CD4-positive, alpha-beta T cell treated with Interleukin-12 subunit alpha and Interleukin-12 subunit beta, for 1 hour (primary cell): ENCODE measurements at regions not wholly inside any gene's neighbourhood (a gene's known extent, or its start where the extent isn't known, plus 50 kb on each side); places are given as distances from the start of the nearest gene placed in this dataset.

ENCODE experiments used
- DNase-seq: peaks from one replicate; pipeline ENCODE4 v3.0.0-alpha.2; 2020

DNA sequence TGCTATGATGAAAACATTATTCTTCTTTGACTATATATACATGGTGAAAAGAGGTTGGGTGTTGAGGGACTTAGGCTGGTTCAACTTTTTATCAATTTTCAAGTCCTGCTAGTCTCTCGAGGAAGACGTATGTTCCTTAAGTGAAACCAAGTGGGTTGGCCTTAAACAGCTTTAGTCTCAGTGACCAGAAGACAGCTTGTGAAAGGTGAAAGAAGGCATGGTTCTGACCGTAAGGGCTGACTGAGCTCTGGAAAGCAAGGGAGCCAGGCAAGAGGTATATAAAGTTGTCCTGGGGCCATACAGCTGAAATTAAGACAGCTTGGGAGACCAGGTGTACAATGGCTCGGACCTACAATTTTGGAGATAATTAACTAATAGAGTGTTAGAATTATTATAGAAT lies 128.9 kb upstream of the TP63 start:
- DNase-seq, result no peak

DNA sequence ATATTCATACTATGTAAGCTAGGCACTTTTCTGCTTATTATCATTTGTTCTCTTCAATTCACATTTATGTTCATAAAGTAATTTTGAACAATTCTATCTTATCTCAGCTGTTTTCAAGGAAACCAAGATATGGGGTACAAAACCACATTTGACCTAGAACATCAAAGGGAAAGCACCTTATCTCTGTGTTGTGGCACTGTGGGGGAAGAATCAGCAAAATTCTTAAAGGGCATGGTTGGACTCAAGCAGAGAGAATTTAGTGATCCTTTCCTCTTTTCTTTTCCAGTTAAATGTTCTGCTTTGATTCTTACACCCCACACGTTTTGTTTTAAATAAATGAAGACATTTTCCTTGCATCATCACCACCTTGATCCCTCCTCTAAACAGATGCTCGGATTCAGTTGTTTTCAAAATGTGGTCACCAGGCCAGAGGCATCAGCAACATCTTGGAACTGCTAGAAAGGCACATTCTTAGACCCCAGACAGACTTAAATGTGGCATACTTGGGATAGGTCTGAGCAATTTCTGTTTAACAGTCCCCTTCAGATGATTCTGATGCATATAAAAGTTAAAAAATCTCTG lies 128.4 kb upstream of the TP63 start:
- DNase-seq, result no peak

DNA sequence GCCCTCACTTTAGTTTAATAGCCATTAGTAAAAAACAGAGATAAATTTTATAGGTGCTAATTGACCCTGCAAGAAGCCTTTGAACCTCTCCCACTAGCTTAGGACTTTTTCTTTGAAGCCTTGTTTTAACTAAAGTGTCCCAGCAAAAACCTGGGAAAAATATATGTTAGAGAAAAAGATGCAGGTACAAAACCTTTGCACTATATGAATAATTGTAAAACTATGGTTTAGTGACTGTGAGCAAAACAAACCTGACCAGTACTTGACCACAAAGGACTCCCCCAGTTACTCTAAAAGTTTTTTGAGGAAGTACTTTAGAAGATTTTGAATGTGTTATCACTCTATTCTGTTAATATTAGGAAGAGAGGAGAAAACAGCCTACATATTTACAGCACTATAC lies 123.3 kb upstream of the TP63 start:
- no peak for DNase-seq

- no peak for DNase-seq
These were observed 122.2 kb upstream of the TP63 start for GRCh38 chr3:189508784-189509501.

GRCh38 chr3:189512039-189512438 lies 119.2 kb upstream of the TP63 start:
- DNase-seq, result no peak

- DNase-seq, result no peak
These were observed 118.4 kb upstream of the TP63 start for GRCh38 chr3:189512821-189513220.

DNA sequence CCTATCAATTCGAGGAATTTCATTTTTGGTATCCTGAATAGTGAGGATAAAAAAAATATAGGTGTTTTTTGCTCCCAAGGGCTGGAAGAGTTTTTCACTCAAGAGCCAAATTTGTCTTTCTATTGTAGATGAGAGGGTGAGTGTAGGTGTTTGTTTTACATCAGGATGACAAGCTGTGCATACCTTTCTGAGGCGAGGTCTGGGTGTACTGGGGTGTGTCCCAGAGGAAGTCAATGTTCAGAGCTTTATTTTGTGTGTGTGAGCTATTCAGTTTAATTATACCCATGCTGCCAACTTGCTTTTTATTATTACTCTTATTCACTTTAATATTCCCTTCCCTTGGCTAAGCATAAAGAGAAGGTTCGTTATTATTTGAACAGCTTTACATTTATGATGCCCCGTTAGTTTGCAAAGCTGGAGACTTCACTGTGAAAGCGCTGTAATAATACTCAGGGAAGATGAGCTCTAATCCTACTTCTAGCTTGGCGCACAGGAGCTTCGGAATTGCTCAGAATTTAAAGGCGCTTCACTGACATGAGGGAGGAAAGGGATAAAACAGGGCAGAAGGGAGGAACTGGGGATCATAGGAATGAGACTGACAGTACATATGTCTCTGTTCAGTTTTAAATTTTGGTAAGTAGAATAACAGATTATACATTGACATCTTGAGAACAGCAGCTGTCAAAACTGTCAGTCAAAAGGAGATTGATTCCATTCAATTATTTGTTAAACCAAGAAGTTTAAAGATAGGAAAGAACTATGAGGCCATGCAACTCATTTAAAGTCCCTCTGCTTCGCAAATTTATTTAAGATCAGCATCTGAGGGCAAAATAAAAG lies 117.7 kb upstream of the TP63 start:
- no peak for DNase-seq

DNA sequence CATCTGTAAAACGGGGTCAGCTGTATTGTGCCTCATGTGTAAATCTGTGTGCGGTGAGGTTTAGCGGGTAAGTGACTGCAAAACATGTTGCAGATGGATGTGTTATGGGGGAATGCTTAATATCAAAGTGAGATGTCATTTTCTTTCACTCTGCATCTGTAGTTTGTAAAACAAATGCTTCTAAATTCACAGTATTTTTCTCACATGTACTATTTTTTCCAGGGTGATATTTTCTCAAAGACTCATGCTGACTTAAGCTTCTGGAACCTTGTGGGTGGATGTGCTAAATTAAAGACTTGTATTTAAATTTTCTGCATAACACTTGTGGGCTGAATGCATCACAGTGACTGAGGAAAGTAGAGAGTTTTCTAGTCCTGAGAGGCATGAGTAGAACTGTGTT lies 115.2 kb upstream of the TP63 start:
- no peak for DNase-seq

DNA sequence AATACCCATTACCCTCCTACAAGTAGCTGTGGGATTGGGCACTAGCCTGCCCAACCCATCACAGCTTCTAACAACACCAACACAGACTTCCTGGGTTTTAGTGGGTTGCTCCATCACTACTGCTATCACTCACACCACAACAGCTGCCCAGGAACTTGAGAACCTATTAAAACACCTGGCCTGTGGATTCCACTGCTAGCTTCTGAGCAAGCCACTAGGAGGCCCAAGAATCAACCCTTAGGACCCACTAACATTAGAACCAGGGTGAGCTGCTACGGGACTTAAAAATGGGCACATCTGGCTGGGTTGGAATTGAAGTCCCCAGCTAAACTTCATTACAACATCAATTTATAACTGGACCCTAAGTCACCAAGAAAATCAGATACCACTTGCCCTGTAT lies 113.2 kb upstream of the TP63 start:
- DNase-seq, result no peak

DNA sequence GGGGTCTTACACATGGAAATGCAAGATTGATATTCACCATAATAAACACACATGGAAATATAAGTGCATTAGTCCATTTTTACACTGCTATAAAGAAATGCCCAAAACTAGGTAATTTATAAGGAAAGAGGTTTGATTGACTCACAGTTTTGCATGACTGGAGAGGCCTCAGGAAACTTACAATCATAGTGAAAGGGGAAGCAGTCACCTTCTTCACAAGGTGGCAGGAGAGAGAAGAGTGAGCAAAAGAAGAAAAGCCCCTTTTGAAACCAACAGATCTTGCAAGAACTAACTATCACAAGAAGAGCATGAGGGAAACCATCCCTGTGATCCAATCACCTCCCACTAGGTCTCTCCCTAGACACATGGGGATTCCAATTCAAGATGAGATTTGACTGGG lies 111.7 kb upstream of the TP63 start:
- DNase-seq, result no peak

DNA sequence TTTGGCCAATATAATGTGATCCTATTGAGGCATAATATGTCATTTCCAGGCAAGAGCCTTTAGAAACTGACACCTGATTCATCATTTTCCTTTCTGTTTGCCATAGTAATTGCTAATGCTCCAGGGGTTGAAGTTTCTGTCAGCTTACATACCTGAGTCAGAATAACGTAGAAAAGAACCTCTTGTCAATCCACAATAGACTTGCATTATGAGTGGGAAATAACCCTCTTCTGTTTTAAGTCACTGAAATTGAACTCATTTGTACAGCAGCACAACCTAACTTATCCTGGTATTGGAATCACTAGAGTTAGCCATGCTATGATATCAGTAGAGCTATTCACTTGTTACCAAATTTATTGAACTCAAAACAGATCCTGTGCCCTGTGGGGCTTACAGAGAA lies 101.7 kb upstream of the TP63 start:
- DNase-seq, result no peak

DNA sequence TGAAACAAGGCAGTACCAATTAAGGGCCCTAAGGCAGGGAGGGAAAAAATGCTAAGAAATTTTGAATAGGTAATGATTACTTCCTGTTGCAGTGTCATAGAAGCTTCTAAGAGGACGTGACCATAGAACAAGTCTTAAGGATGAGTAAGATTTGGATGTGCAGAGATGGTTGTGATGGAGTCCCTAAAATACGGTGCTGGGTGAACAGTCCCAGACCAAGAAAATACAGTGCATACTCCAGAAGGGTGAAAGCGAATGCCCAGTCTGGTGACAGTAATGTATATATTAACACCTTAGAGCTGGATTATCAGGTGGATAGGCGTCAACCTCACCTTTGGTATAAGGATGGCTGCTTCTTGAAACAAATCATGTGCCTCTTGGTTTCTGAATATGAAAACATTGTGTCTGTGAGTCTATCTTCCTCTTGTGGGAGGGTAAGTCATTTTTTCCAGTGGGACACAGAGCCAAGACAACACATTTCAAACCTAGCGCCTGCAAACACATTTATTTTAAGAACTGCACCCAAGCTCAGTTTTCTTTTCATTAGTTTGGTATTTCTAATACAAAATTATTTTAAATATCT lies 101.2 kb upstream of the TP63 start:
- DNase-seq, result no peak

DNA sequence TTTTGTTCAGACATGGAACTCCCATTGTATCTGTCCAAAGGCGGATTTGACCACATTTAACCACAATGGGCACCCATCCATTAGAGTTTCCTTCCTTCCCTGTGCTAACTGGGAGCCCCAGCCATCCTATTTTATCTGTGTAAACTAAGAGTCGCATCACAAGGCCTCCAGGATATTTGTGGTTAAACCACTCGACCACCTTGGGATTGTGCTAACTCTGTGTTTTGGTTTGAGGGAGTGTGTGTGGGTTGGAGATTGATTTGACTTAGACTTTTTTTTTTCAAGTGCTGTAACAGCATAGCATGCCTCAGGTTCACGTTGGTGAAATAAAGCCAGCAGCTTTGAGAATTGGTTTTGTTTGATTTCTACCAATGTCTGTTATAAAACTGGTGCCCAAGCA lies 100.4 kb upstream of the TP63 start:
- no peak for DNase-seq

DNA sequence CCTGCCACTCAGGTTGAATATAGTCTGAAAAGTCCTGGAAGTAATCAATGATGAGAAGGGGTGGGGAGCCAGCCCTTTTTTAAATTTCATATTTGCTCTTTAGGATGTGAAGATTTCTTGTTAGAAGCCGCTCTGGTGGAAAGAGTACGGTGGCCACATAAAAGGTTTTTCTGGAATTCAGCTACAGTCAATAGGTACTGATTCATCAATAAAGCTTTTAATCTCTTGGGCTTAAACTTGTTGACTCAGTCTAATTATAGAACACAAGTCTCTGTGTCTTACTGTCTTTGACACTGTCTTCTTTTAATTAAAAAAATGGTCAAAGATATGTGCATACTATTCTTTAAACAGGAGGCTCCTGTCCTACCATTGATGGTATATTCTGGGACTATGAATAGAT lies 99.9 kb upstream of the TP63 start:
- no peak for DNase-seq

- no peak for DNase-seq
These were observed 96.7 kb upstream of the TP63 start for GRCh38 chr3:189534531-189534930.

- DNase-seq, result no peak
These were observed 94.1 kb upstream of the TP63 start for GRCh38 chr3:189537135-189537534.

- DNase-seq, result no peak
These were observed 83.7 kb upstream of the TP63 start for GRCh38 chr3:189547448-189547847.

DNA sequence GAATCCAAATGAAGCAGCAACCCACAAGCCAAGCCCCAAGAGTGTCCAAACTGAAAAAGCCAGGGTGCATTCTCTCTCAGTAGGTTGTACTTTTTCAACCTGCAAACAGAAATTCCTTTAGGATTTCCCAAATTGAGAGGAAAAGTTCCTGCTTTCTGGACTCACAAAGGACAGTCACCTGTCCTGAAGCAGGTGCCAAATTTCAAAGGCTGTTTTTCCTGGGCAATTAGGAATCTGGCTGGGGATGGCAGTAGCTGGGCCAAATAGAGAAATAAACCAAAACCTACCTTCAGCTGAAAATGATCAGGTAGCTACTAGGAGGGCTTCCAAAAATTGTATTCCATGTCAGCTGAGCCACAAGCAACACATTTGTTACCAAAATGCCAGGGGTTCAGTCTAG lies 83.1 kb upstream of the TP63 start:
- DNase-seq, result no peak

DNA sequence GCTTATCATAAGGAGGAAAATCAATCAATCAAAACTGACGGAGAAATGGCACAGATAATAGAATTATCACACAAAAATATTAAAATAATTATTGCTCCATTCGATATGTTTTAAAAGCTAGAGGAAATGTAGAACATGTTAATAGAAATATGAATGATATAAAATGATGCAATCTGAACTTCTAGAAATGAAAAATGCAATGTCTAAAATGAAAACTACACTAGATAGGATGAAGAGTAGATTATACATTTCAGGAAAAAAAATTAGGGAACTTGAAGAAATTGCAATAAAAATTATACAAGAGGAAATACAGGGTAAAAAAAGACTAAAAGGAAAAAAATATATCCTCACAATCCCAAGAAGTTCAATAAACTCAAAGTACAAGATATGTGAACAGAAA lies 80.2 kb upstream of the TP63 start:
- no peak for DNase-seq

DNA sequence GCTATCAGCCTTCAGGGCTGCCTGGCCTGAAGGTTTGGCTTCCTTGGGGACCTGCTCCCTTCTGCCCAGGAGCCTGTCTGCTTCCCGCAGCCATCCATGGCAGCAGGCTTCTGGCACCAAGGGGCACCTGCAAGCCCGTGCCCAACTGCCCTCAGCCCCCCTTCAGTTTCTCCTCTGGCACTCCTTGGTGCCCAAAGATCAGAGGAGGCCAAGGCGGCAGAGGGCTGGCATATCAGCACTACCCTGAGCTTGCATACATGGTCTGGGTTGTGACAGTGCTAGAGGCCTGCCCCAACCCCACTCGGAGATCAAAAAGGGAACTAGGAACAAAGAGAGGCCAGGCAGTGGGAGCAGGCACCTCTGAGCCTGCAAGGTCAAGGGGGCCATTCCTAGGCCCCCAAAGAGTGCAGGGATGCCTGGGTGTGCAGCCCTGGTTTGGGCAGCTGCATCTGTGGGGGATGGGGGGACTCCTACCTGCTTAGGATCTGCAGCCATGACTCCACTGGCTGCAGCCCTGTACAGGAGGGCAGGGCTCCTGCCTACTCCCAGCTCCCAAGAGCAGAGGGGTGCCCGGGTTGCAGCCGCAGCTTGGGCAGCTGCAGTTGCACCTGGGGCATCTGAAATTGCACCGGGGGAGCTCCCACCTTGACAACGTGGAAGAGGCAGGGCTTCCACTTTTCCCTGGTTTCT lies 76.2 kb upstream of the TP63 start:
- no peak for DNase-seq

GRCh38 chr3:189555558-189555881 lies 75.7 kb upstream of the TP63 start:
- no peak for DNase-seq

DNA sequence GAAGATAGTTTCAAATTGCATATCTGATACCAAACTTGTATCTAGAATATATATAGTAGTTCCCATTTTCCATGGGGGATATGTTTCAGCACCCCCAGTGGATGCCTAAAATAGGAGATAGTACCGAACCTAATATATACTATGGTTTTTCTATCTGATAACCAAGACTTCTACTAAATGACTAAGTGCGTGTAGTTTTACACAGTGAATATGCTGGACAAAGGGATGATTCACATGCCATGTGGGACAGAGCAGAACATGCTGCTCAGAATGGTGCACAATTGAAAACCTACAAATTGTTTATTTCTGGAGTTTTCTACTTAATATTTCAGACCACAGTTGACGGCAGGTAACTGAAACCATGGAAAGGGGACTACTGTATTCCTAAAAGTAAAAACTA lies 73.4 kb upstream of the TP63 start:
- no peak for DNase-seq

GRCh38 chr3:189561256-189561655 lies 69.9 kb upstream of the TP63 start:
- no peak for DNase-seq
